ENCODE measurements at regions not wholly inside any gene's neighbourhood (a gene's known extent, or its start where the extent isn't known, plus 50 kb on each side); places are given as distances from the start of the nearest gene placed in this dataset.

- TF ChIP-seq, protein P1, sequence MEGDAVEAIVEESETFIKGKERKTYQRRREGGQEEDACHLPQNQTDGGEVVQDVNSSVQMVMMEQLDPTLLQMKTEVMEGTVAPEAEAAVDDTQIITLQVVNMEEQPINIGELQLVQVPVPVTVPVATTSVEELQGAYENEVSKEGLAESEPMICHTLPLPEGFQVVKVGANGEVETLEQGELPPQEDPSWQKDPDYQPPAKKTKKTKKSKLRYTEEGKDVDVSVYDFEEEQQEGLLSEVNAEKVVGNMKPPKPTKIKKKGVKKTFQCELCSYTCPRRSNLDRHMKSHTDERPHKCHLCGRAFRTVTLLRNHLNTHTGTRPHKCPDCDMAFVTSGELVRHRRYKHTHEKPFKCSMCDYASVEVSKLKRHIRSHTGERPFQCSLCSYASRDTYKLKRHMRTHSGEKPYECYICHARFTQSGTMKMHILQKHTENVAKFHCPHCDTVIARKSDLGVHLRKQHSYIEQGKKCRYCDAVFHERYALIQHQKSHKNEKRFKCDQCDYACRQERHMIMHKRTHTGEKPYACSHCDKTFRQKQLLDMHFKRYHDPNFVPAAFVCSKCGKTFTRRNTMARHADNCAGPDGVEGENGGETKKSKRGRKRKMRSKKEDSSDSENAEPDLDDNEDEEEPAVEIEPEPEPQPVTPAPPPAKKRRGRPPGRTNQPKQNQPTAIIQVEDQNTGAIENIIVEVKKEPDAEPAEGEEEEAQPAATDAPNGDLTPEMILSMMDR (IDR thresholded peaks at IDR 0.05) = no peak
Measured at GRCh38 chr13:79831556-79831955, 350.6 kb downstream of the NDFIP2 start.

GRCh38 chr13:79830945-79831344 is 350.0 kb downstream of the NDFIP2 start:
- Histone ChIP-seq H3K36me3 (no peaks in the 10 kb centered on the region), H3K27ac (no peak overlapping the region), H3K4me1 (ENCODE audit: control insufficient read depth in 1 of 2, insufficient read depth in 1 of 2, low read depth in 1 of 2, low read length in 1 of 2) (no peaks in the 10 kb centered on the region), H3K9me3 (no peaks in the 10 kb centered on the region), H3K27me3 (no peaks in the 10 kb centered on the region), H3K4me3 (ENCODE audit: low read depth in 1 of 2, low read length in 1 of 2) (no peak overlapping the region)
- TF ChIP-seq, protein P1 (IDR thresholded peaks at IDR 0.05) = no peak

More at GRCh38 chr13:79831556-79831955, 350.6 kb downstream of the NDFIP2 start:
- no peak overlapping the region for H3K27ac ChIP-seq
- no peaks in the 10 kb centered on the region for H3K36me3 ChIP-seq
- no peaks in the 10 kb centered on the region for H3K4me1 ChIP-seq (ENCODE audit: control insufficient read depth in 1 of 2, insufficient read depth in 1 of 2, low read depth in 1 of 2, low read length in 1 of 2)
- no peak overlapping the region for H3K4me3 ChIP-seq (ENCODE audit: low read depth in 1 of 2, low read length in 1 of 2)
- H3K27me3 ChIP-seq = no peaks in the 10 kb centered on the region
- no peaks in the 10 kb centered on the region for H3K9me3 ChIP-seq

GRCh38 chr13:79830426-79830825 is 349.5 kb downstream of the NDFIP2 start:
- no peaks in the 10 kb centered on the region for H3K4me1 ChIP-seq (ENCODE audit: control insufficient read depth in 1 of 2, insufficient read depth in 1 of 2, low read depth in 1 of 2, low read length in 1 of 2)
- TF ChIP-seq, protein P1 (IDR thresholded peaks at IDR 0.05) = no peak

DNA sequence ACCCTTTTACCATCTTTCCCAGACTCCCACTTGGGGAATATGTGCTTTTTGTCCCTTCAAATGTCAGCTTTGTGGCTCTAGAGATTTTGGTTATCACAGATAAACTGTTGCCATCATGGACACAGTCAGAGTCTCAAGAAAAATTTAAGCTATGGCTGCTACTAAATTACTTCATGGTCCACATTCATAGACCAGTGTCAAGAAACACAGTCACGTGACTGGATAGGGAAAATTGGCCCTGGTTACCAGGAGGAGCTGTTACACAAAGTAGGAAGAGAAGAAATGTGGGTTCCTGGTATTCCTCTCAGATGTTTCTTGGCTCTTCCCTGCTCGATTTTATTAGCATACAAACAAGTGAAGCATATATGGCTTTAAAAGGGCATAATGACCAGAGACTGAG is 348.9 kb downstream of the NDFIP2 start:
- Histone ChIP-seq H3K4me3 (ENCODE audit: low read depth in 1 of 2, low read length in 1 of 2) (no peak overlapping the region), H3K9me3 (no peaks in the 10 kb centered on the region), H3K27ac (no peak overlapping the region), H3K36me3 (no peaks in the 10 kb centered on the region), H3K27me3 (no peaks in the 10 kb centered on the region), H3K4me1 (ENCODE audit: control insufficient read depth in 1 of 2, insufficient read depth in 1 of 2, low read depth in 1 of 2, low read length in 1 of 2) (no peaks in the 10 kb centered on the region)
- TF ChIP-seq, protein P1 (IDR thresholded peaks at IDR 0.05) = no peak

More at GRCh38 chr13:79830426-79830825, 349.5 kb downstream of the NDFIP2 start:
- H3K9me3 ChIP-seq = no peaks in the 10 kb centered on the region
- H3K27ac ChIP-seq = no peak overlapping the region
- H3K4me3 ChIP-seq (ENCODE audit: low read depth in 1 of 2, low read length in 1 of 2) = no peak overlapping the region
- no peaks in the 10 kb centered on the region for H3K27me3 ChIP-seq
- no peaks in the 10 kb centered on the region for H3K36me3 ChIP-seq

- H3K27me3 ChIP-seq = no peaks in the 10 kb centered on the region
- no peak overlapping the region for H3K4me3 ChIP-seq (ENCODE audit: low read depth in 1 of 2, low read length in 1 of 2)
- TF ChIP-seq, protein P1 (IDR thresholded peaks at IDR 0.05) = no peak
- no peak overlapping the region for H3K27ac ChIP-seq
- no peaks in the 10 kb centered on the region for H3K9me3 ChIP-seq
- no peaks in the 10 kb centered on the region for H3K36me3 ChIP-seq
- H3K4me1 ChIP-seq (ENCODE audit: control insufficient read depth in 1 of 2, insufficient read depth in 1 of 2, low read depth in 1 of 2, low read length in 1 of 2) = no peaks in the 10 kb centered on the region
Measured at GRCh38 chr13:79825959-79826358, 345.0 kb downstream of the NDFIP2 start.

DNA sequence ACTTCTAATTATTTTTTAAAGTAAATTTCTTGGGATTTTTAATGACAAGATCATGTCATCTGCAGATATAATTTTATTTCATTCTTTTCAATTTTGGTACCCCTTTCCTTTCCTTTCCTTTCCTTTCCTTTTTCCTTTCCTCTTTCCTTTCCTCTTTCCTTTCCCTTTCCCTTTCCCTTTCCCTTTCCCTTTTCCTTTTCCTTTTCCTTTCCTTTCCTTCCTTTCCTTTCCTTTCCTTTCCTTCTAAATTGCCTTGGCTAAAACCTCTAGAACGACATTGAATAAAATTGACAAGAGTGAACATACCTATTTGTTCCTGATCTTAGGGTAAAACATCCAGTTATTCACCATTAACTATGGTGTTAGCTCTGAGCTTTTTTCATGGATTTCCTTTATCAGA is 334.1 kb downstream of the NDFIP2 start:
- H3K4me3 ChIP-seq (ENCODE audit: low read depth in 1 of 2, low read length in 1 of 2) = no peak overlapping the region
- no peaks in the 10 kb centered on the region for H3K9me3 ChIP-seq
- peaks cover 21 to 24% of the 10 kb centered on the region in 2 experiments for H3K4me1 ChIP-seq (ENCODE audit: control insufficient read depth in 1 of 2, insufficient read depth in 1 of 2, low read depth in 1 of 2, low read length in 1 of 2)
- H3K27ac ChIP-seq = no peak overlapping the region
- TF ChIP-seq, protein P1 (IDR thresholded peaks at IDR 0.05) = no peak
- H3K36me3 ChIP-seq = no peaks in the 10 kb centered on the region
- H3K27me3 ChIP-seq = no peaks in the 10 kb centered on the region
